Astrocyte (in vitro differentiated cells and primary cell): ENCODE measurements at regions not wholly inside any gene's neighbourhood (a gene's known extent, or its start where the extent isn't known, plus 50 kb on each side); places are given as distances from the start of the nearest gene placed in this dataset.

Experiments
- CTCF ChIP-seq: IDR thresholded peaks from 2 replicates; pipeline ENCODE4 v1.5.1; 2011; ENCODE audit warnings: low read depth, mild to moderate bottlenecking, inconsistent platforms, low read length, moderate library complexity; ENCODE audit not compliant: insufficient read depth
- EZH2 ChIP-seq: IDR thresholded peaks from 2 replicates; pipeline ENCODE4 v1.6.1; 2012; ENCODE audit warnings: mild to moderate bottlenecking, low read length, inconsistent platforms; ENCODE audit not compliant: insufficient read depth

GRCh38 chr15:27671819-27672437, 427.2 kb downstream of the OCA2 start:
- TF ChIP-seq CTCF (no peak), EZH2 (no peak)
